HG03280 (cell line): ENCODE measurements at regions not wholly inside any gene's neighbourhood (a gene's known extent, or its start where the extent isn't known, plus 50 kb on each side); places are given as distances from the start of the nearest gene placed in this dataset.
"Not testable (repeated sequence)": the region's sequence is repeated elsewhere in the genome, so short reads cannot be mapped to it uniquely, and the experiment has no call there.

Source experiments
- ATAC-seq: cut with Tn5 transposase; IDR thresholded peaks from one replicate; pipeline ENCODE4 v1.9.1; 2021; ENCODE audit warnings: mild to moderate bottlenecking, moderate library complexity; ENCODE audit not compliant: unreplicated experiment

DNA sequence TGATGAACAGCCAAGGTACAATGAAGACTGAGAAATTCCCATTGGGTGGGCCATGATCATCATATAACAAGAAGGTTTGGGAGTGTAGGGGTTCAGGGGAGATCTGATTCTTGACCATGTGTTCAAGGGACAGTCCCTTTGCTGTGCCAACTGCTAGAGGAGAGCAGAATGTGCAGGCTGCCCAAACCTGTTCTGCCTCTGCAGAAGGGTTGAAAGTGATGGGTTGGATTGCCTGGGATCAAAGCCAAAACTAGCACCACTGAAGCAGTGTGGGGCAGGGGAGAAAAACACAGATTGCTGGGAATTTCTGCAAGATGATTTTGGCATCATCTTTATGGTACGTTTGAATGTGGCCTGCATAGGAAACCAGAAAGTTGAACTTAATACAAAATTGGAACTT, 303.9 kb downstream of the OTUD1 start:
- no peak for ATAC-seq

- ATAC-seq, result no peak
Observed at GRCh38 chr10:23754179-23754578, 315.3 kb downstream of the OTUD1 start.

GRCh38 chr10:23754941-23755340, 316.1 kb downstream of the OTUD1 start:
- no peak for ATAC-seq

DNA sequence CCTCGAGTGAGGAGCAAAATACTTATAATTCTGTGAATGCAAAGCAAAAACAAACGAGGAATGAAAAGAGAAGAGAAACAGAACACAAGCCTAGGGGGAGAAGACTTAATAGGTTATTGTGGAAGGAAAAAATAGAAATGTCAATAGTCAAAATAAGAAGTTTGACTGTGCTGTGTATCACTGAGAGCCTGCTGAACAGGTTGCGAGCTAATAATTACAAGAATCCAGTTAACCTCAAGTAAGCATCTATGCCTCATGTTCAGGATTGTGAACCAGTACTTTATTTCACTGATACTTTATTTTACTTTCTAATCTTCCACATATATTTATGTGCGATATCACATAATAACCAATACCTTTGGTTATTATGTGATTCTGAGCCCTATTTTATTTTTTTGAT, 316.7 kb downstream of the OTUD1 start:
- no peak for ATAC-seq

DNA sequence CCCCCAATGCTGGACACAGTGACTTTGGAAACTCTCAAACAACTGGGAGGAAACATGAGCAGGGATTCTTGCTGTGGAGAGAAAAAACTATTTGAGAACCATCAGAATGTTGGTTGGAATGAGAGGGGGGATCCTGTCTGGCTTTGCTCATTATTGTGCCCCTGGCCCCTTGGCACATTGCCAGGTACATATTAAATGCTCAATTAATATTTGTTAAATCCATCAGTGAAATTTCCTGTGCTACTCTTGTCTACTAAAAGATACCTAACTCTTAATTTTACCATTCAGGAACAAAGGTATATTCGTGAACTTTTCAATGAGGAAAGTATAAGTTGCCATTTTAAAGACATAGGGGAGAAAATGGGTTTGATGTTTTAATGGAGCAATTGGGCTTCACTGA, 329.4 kb downstream of the OTUD1 start:
- no peak for ATAC-seq

GRCh38 chr10:23777153-23777552, 338.3 kb downstream of the OTUD1 start:
- ATAC-seq, result no peak

- no peak for ATAC-seq
Observed at GRCh38 chr10:23779301-23779700, 340.4 kb downstream of the OTUD1 start.

DNA sequence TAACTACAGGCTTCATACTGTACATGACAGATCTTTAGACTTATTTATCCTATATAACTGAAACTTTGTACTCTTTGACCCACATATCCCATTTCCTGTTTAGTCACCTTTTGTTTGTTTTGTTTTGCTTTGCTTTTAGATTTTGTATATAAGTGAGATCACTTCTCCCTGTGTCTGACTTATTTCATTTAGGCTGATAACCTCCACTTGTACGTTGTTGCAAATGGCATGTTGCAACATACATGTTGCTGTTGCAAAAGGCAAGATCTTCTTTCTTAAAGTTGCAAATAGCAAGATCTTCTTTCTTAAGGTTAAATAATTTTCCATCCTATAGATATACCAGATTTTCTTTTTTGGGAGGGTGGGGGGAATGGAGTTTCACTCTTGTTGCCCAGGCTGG, 341.5 kb downstream of the OTUD1 start:
- ATAC-seq, result no peak

DNA sequence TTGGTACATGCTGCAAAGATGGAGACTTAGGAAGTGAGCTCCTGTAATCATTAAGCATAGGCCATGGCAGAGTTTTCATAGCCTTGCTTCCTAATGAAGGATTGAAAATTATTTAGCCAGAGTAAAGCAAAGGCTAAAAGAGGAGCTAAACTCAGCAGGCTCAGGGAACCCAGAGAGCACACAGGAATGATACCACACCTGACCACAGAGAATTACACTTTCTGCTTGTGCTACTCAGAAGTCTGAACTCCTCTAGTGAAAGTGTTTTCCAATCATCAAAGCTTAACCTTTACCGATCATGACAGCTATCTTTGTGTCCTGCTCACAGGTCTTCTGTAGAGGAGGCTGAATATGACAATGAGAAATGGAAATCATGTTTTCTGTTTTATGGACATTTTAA, 347.7 kb downstream of the OTUD1 start:
- no peak for ATAC-seq

DNA sequence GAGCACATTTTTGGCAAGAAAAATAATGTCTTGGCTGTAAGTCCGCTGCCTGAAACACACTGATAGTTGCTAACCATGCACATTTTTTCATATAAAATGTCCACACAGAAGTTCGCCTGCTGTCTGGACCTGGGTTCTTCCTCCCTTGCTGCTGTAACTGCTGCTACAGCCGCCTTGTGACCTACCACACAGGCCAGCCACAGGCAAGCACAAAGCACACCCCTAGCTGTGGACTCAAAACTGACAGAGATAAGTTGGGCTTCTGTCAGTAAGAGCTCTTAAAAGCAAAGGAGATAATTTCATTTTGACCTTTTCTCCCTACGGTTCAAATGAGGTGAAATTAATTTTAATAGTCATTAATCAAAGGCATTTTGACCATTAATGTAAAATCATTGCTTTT, 354.7 kb downstream of the OTUD1 start:
- ATAC-seq, result no peak

DNA sequence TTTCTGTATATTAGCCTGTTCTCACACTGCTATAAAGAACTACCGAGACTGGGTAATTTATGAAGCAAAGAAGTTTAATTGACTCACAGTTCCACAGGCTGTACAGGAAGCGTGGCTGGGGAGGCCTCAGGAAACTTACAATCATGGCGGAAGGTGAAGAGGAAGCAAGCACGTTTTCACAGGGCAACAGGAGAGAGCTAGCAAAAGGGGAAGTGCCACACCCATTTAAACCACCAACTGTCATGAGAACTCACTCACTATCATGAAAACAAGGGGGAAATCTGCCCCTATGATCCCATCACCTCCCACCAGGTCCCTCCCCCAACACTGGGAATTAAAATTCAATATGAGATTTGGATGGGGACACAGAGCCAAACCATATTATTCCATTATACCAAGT, 358.6 kb downstream of the OTUD1 start:
- ATAC-seq, result not testable (repeated sequence)

- ATAC-seq, result no peak
Observed at GRCh38 chr10:23804125-23804524, 365.2 kb downstream of the OTUD1 start.

DNA sequence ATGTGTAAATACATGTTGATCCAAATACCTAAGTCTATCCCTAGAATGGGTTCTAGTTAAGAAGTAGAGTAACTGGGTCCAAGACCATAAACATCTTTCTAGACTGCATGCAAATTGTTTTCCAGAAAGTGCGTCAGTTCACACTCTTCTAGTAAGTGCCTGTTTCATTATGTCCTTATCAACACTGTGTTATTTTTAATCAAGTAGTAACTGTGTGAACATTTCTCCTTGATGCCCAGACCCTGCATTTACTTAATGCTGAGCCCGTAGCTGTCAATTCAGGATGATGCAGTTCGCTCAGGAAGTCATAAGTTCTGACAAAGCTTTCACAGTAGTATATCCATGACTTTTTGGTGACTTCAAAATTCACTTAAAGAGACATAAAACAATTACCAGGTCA, 374.8 kb downstream of the OTUD1 start:
- ATAC-seq, result no peak

GRCh38 chr10:23818484-23818883, 379.6 kb downstream of the OTUD1 start:
- ATAC-seq, result no peak

DNA sequence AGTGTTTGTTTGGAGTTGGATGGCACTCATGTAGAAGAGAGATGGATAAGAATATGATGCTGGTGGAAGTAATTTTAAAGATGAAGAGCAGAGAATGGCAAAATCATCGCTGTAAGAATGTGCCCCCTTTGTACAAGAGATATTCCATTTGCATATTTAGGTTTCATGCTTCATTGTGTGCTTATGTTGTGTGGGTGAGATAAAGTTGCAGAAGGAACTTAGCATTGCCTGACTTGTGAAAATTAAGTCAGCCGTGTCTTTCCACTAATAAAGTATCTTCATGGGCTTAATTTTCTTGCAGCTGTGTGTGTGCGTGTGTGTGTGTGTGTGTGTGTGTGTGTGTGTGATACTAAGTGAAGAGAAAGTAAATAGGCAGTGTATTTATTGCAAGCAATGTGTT, 381.9 kb downstream of the OTUD1 start:
- ATAC-seq, result no peak

DNA sequence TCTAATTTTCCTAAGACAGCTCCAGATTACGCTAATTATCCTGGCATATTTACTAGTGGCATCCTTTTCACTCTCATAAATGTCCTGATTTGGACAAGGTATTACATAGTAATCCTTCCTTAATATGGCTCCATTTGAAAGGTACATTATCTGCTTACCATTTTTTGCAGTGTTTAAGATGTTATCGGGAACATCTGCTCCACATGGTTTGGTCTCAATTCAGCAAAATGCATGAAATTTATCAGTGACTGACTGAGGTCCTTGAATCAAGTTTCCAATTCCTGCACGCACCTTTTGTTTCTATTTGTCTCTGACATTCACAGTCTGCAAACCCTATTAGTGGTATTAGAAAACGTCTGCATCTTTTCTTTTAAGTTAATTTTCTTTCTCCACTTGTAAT, 384.1 kb upstream of the KIAA1217 start:
- ATAC-seq, result no peak

DNA sequence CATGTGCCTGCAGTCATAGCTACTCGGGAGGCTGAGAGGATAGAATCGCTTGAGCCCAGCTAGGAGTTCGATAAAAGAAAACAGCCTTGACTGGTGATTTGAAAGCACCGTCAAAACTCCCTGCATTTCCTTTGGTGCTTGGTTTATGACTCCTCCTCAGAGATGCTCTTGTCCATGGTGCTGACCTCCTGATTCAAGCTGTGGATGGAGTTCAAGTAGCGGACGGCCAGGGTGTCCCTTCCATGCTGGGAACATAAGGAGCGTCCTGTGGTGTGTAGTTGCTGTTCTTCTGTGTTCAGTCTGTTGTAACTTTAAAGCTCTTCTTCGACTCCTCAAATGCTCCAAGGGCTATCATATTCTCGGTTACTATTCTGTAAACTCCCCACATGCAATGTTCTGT, 382.5 kb upstream of the KIAA1217 start:
- no peak for ATAC-seq

DNA sequence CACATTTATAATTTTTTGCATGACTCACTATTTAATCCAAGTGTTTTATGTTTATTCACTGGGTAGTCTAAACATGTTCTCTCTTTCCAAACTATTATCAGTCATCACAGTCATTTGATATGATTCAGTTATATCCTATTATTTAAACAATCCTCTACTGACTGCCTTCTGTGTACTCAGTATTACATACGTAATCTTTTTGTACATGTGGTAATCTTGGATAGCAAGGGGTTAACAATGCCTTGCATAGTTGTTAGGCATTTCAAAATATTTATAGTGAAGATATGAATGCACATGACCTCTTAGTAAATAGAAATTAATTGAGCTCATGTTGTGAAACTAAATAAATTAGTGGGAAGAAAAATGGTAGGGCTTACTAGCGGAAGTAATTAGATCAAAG, 379.4 kb upstream of the KIAA1217 start:
- ATAC-seq, result no peak

GRCh38 chr10:23834091-23834490, 374.8 kb upstream of the KIAA1217 start:
- ATAC-seq, result no peak

- no peak for ATAC-seq
Observed at GRCh38 chr10:23850631-23851030, 358.3 kb upstream of the KIAA1217 start.

DNA sequence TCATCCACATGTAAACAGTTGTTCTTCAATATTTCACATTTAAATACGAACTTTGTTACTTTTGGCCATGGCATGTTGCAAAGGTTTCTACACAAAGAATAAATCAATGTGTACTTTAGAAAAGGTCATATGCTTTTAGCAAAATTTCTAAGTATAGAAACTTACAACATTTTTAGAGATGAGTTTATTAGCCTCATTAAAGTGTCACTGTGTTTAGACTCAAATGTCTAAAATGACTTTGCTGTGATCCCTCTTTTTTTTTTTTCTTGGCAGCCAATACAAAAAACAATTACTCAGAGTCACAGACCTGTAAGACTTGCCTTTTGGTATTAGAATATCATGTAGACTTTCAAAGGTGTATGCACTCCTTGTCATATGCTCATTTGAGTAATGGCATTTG, 349.3 kb upstream of the KIAA1217 start:
- no peak for ATAC-seq

DNA sequence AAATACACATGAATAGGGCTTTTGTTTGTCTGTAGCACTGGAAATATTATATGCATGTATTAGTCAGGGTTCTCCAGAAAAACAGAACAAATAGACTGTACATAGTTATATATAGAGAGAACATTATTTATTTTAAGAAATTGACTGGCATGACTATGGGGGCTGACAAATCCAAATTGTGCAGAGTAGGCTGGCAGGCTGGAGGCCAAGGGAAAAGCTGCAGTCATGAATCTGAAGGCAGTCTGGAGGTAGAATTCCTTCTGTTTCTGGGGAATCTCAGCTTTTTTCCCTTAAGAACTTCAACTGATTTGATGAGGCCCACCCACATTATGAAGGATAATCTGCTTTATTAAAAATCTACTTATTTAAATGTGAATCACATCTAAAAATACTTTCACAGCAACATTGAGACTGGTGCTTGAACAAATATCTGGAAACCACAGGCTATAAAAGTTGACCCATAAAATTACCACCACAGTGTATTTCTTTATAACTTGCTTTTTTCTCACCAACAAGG, 344.2 kb upstream of the KIAA1217 start:
- no peak for ATAC-seq

DNA sequence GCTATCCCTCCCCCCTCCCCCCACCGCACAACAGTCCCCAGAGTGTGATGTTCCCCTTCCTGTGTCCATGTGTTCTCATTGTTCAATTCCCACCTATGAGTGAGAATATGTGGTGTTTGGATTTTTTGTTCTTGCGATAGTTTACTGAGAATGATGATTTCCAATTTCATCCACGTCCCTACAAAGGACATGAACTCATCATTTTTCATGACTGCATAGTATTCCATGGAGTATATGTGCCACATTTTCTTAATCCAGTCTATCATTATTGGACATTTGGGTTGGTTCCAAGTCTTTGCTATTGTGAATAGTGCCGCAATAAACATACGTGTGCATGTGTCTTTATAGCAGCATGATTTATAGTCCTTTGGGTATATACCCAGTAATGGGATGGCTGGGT, 342.0 kb upstream of the KIAA1217 start:
- ATAC-seq, result not testable (repeated sequence)

DNA sequence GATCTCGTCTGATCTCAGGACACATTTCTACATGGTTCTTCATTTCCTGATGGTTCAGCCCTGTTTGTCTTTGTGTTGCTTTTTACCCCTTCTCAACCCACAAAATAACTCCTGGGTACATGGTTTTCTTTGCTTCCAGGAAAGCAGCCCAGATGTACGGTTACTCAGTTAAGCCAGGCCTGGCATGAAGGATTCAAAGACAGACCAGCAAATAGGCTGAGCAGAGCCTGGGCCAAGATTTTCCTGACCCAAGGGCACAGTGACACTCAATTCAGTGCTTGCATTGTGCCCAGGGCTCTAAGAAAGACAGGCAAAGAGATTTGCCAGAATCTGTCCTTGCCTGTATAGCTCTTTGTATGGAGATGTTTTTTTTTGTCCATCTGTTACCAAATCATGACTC, 340.8 kb upstream of the KIAA1217 start:
- ATAC-seq, result no peak
